ENCODE measurements at regions not wholly inside any gene's neighbourhood (a gene's known extent, or its start where the extent isn't known, plus 50 kb on each side); places are given as distances from the start of the nearest gene placed in this dataset.

- TF ChIP-seq KIAA2018 (CRISPR knock-in tag; IDR thresholded peaks at IDR 0.05; ENCODE audit: borderline replicate concordance) = no peak
- TF ChIP-seq SMAD1 (CRISPR knock-in tag; IDR thresholded peaks at IDR 0.05; ENCODE audit: borderline replicate concordance, low read depth) = no peak
- no peak for TF ChIP-seq MTERF4 (CRISPR knock-in tag; IDR thresholded peaks at IDR 0.05)
- no peak for TF ChIP-seq ZNF768 (CRISPR knock-in tag; IDR thresholded peaks at IDR 0.05)
- no peak for TF ChIP-seq ATM (IDR thresholded peaks at IDR 0.05; ENCODE audit: borderline replicate concordance)
- TF ChIP-seq ZNF672 (CRISPR knock-in tag; IDR thresholded peaks at IDR 0.05) = no peak
- no peak for TF ChIP-seq KMT2A (CRISPR knock-in tag; IDR thresholded peaks at IDR 0.05)
These were observed 191.6 kb downstream of the IGLL1 start (continued) for GRCh38 chr22:23388517-23388890.
